Peyer's patch (tissue), 4 donors: ENCODE measurements at regions not wholly inside any gene's neighbourhood (a gene's known extent, or its start where the extent isn't known, plus 50 kb on each side); places are given as distances from the start of the nearest gene placed in this dataset.
A peak's percentile ranks its signal among the peaks of the same experiment; 100 is the strongest.

ENCODE experiments used
- DNase-seq, 3 donors: peaks; one replicate each; pipeline ENCODE4 v3.0.0-alpha.2; 2017 to 2019
- H3K27ac ChIP-seq, 4 donors: fragments of 200-600 bp; sonication (generic); one replicate each; pipeline ENCODE4 v1.5.1; 2016 to 2019
- H3K27me3 ChIP-seq, 2 donors: fragments of 200-600 bp; sonication (generic); one replicate each; pipeline ENCODE4 v1.5.1; 2019
- H3K36me3 ChIP-seq, 3 donors: fragments of 200-600 bp; sonication (generic); one replicate each; pipeline ENCODE4 v1.5.1; 2016 to 2019
- H3K4me1 ChIP-seq, 4 donors: fragments of 200-600 bp; sonication (generic); one replicate each; pipeline ENCODE4 v1.5.1; 2016 to 2019
- H3K4me3 ChIP-seq, 4 donors: fragments of 200-600 bp; sonication (generic); 1 replicate in 3 of 4; 2 replicates in 1 of 4; pipeline ENCODE4 v1.5.1; 2016 to 2019; ENCODE audit warnings: mild to moderate bottlenecking in 1 of 4
- H3K9me3 ChIP-seq, 4 donors: fragments of 200-600 bp; sonication (generic); one replicate each; pipeline ENCODE4 v1.5.1; 2016 to 2019; ENCODE audit warnings: mild to moderate bottlenecking in 1 of 4
- CTCF ChIP-seq, 6 experiments: fragments of 450-650 bp in 4 of 6; fragments of 200-600 bp in 2 of 6; sonication (generic) in 1 of 6; IDR thresholded peaks; one replicate each; pipeline ENCODE4 v1.5.1; 2017 to 2019; ENCODE audit warnings: antibody characterized with exemption in 6 of 6, mild to moderate bottlenecking in 3 of 6, moderate library complexity in 1 of 6
- POLR2A ChIP-seq, 2 donors: fragments of 450-650 bp; IDR thresholded peaks; one replicate each; pipeline ENCODE4 v1.5.1; 2017; ENCODE audit warnings: antibody characterized with exemption in 2 of 2, mild to moderate bottlenecking in 2 of 2, moderate library complexity in 2 of 2

GRCh38 chr12:40168001-40168400, 56.8 kb upstream of the LRRK2 start:
- Histone ChIP-seq H3K4me3 (no peak overlapping the region), H3K27ac (no peak overlapping the region), H3K4me1 (no peaks in the 10 kb centered on the region), H3K9me3 (no peaks in the 10 kb centered on the region), H3K36me3 (no peaks in the 10 kb centered on the region), H3K27me3 (no peaks in the 10 kb centered on the region)
- no peak for DNase-seq
- no peak for TF ChIP-seq POLR2A (IDR thresholded peaks at IDR 0.05)
- TF ChIP-seq CTCF (IDR thresholded peaks at IDR 0.05) = no peak

GRCh38 chr12:40165179-40165578, 59.3 kb upstream of the SLC2A13 start:
- TF ChIP-seq CTCF (IDR thresholded peaks at IDR 0.05) = no peak
- TF ChIP-seq POLR2A (IDR thresholded peaks at IDR 0.05) = no peak
- Histone ChIP-seq H3K27me3 (no peaks in the 10 kb centered on the region), H3K4me3 (no peak overlapping the region), H3K9me3 (no peaks in the 10 kb centered on the region), H3K4me1 (no peaks in the 10 kb centered on the region), H3K36me3 (no peaks in the 10 kb centered on the region), H3K27ac (no peak overlapping the region)
- DNase-seq = no peak

GRCh38 chr12:40164034-40164433, 58.2 kb upstream of the SLC2A13 start:
- no peak overlapping the region for H3K4me3 ChIP-seq
- no peak for DNase-seq
- no peaks in the 10 kb centered on the region for H3K27me3 ChIP-seq
- no peaks in the 10 kb centered on the region for H3K36me3 ChIP-seq
- TF ChIP-seq POLR2A (IDR thresholded peaks at IDR 0.05) (no peak), CTCF (IDR thresholded peaks at IDR 0.05) (no peak)
- H3K9me3 ChIP-seq = no peaks in the 10 kb centered on the region
- H3K27ac ChIP-seq = no peak overlapping the region
- no peaks in the 10 kb centered on the region for H3K4me1 ChIP-seq

- no peaks in the 10 kb centered on the region for H3K4me1 ChIP-seq
- H3K36me3 ChIP-seq = no peaks in the 10 kb centered on the region
- no peak for DNase-seq
- no peaks in the 10 kb centered on the region for H3K9me3 ChIP-seq
- no peak overlapping the region for H3K27ac ChIP-seq
- TF ChIP-seq CTCF (IDR thresholded peaks at IDR 0.05) = no peak
- TF ChIP-seq POLR2A (IDR thresholded peaks at IDR 0.05) = no peak
- no peaks in the 10 kb centered on the region for H3K27me3 ChIP-seq
- no peak overlapping the region for H3K4me3 ChIP-seq
Observed at GRCh38 chr12:40162033-40162432, 56.2 kb upstream of the SLC2A13 start.

GRCh38 chr12:40158592-40159111, 52.8 kb upstream of the SLC2A13 start:
- Histone ChIP-seq H3K9me3 (no peaks in the 10 kb centered on the region), H3K36me3 (no peaks in the 10 kb centered on the region), H3K27me3 (no peaks in the 10 kb centered on the region), H3K27ac (peak overlapping the region in 2 of 4 donors; percentile 30 to 59), H3K4me1 (no peaks in the 10 kb centered on the region), H3K4me3 (no peak overlapping the region)
- DNase-seq = no peak
- TF ChIP-seq POLR2A (IDR thresholded peaks at IDR 0.05) = no peak
- no peak for TF ChIP-seq CTCF (IDR thresholded peaks at IDR 0.05)

GRCh38 chr12:40157336-40157735, 51.5 kb upstream of the SLC2A13 start:
- no peaks in the 10 kb centered on the region for H3K9me3 ChIP-seq

More at GRCh38 chr12:40157336-40157735, 51.5 kb upstream of the SLC2A13 start:
- Histone ChIP-seq H3K27me3 (no peaks in the 10 kb centered on the region), H3K27ac (no peak overlapping the region), H3K36me3 (no peaks in the 10 kb centered on the region), H3K4me3 (no peak overlapping the region), H3K4me1 (no peaks in the 10 kb centered on the region)
- no peak for DNase-seq
- TF ChIP-seq CTCF (IDR thresholded peaks at IDR 0.05) = no peak
- TF ChIP-seq POLR2A (IDR thresholded peaks at IDR 0.05) = no peak
